ENCODE measurements at regions not wholly inside any gene's neighbourhood (a gene's known extent, or its start where the extent isn't known, plus 50 kb on each side); places are given as distances from the start of the nearest gene placed in this dataset.
"Not testable (repeated sequence)": the region's sequence is repeated elsewhere in the genome, so short reads cannot be mapped to it uniquely, and the experiment has no call there.

- DNase-seq, result no peak
Observed at GRCh38 chr5:115469904-115470516, 74.6 kb downstream of the FEM1C start.

- no peak for DNase-seq
Observed at GRCh38 chr5:115467628-115468027, 76.9 kb downstream of the FEM1C start.

GRCh38 chr5:115465431-115465830, 79.1 kb downstream of the FEM1C start:
- DNase-seq, result no peak

GRCh38 chr5:115463983-115464382, 80.6 kb downstream of the FEM1C start:
- DNase-seq, result no peak

- no peak for DNase-seq
Observed at GRCh38 chr5:115461506-115462290, 82.9 kb downstream of the FEM1C start.

GRCh38 chr5:115461093-115461492, 83.5 kb downstream of the FEM1C start:
- DNase-seq, result no peak

- DNase-seq, result peak; percentile 72
Observed at GRCh38 chr5:115460472-115460871, 84.1 kb downstream of the FEM1C start.

GRCh38 chr5:115459855-115460341, 84.7 kb downstream of the FEM1C start:
- no peak for DNase-seq

- no peak for DNase-seq
Observed at GRCh38 chr5:115458416-115458815, 86.2 kb downstream of the FEM1C start.

GRCh38 chr5:115458003-115458409, 86.6 kb downstream of the FEM1C start:
- no peak for DNase-seq

GRCh38 chr5:115457571-115457970, 87.0 kb downstream of the FEM1C start:
- no peak for DNase-seq

- no peak for DNase-seq
Observed at GRCh38 chr5:115456539-115457040, 88.0 kb downstream of the FEM1C start.

GRCh38 chr5:115456056-115456455, 88.5 kb downstream of the FEM1C start:
- no peak for DNase-seq

- DNase-seq, result no peak
Observed at GRCh38 chr5:115455301-115455707, 89.3 kb downstream of the FEM1C start.

- DNase-seq, result no peak
Observed at GRCh38 chr5:115453391-115454095, 91.0 kb downstream of the FEM1C start.

- DNase-seq, result no peak
Observed at GRCh38 chr5:115452536-115453235, 91.9 kb downstream of the FEM1C start.

- DNase-seq, result no peak
Observed at GRCh38 chr5:115452083-115452482, 92.5 kb downstream of the FEM1C start.

GRCh38 chr5:115450741-115451140, 93.8 kb downstream of the FEM1C start:
- DNase-seq, result no peak

GRCh38 chr5:115448630-115449029, 95.9 kb downstream of the FEM1C start:
- not testable (repeated sequence) for DNase-seq

GRCh38 chr5:115440782-115441451, 103.7 kb downstream of the FEM1C start:
- DNase-seq, result no peak

- DNase-seq, result no peak
Observed at GRCh38 chr5:115439639-115440038, 104.9 kb downstream of the FEM1C start.

GRCh38 chr5:115439042-115439441, 105.5 kb downstream of the FEM1C start:
- no peak for DNase-seq

All from NCI-H2029 (cell line).